SK-N-SH (cell line): ENCODE measurements at regions not wholly inside any gene's neighbourhood (a gene's known extent, or its start where the extent isn't known, plus 50 kb on each side); places are given as distances from the start of the nearest gene placed in this dataset.

Source experiments
- CTCF ChIA-PET: fragments of 300-600, 350-600 bp; formaldehyde crosslinking; extraction: SDS; loops from one replicate; lab custom pipeline; 2021; lab: Yijun Ruan, JAX
- POLR2A ChIA-PET: fragments of 350-600 bp; sonication (Branson Sonifier 250); formaldehyde crosslinking; extraction: SDS; loops from one replicate; lab custom pipeline; 2020; ENCODE audit warnings: antibody characterized with exemption, inconsistent platforms; lab: Yijun Ruan, JAX
- DNase-seq: peaks from one replicate; pipeline ENCODE4 v3.0.0; 2012
- H2AFZ ChIP-seq: fragments of 200-600 bp; sonication (generic); 2 replicates; pipeline ENCODE4 v1.8.1; 2016; ENCODE audit warnings: antibody characterized with exemption, mild to moderate bottlenecking, low read depth
- H3F3A ChIP-seq: fragments of 200-600 bp; sonication (generic); replicated peaks from 2 replicates; pipeline ENCODE3; 2016; ENCODE audit warnings: antibody characterized with exemption, mild to moderate bottlenecking; ENCODE audit not compliant: insufficient read depth
- H3K27ac ChIP-seq, 2 experiments: fragments of 200-500 bp in 1 of 2; fragments of 200-600 bp in 1 of 2; sonication (Bioruptor generic) in 1 of 2; sonication (generic), shearing (Covaris generic) in 1 of 2; 2 replicates each; pipeline versions ENCODE4 v1.5.1 to v1.6.1; 2014 to 2016; ENCODE audit warnings: low read depth in 2 of 2, inconsistent platforms in 1 of 2, low read length in 1 of 2, mild to moderate bottlenecking in 1 of 2, mixed read lengths in 1 of 2
- H3K27me3 ChIP-seq: fragments of 200-600 bp; sonication (generic), shearing (Covaris generic); 2 replicates; pipeline ENCODE4 v1.6.1; 2016; ENCODE audit warnings: mixed run types; ENCODE audit not compliant: insufficient read depth
- H3K36me3 ChIP-seq, 2 experiments: fragments of 200-500 bp in 1 of 2; fragments of 200-600 bp in 1 of 2; sonication (Bioruptor generic) in 1 of 2; sonication (generic) in 1 of 2; replicated peaks in 1 of 2; 2 replicates each; pipeline versions ENCODE3 to v1.5.1; 2014 to 2016; ENCODE audit warnings: low read length in 1 of 2, mild to moderate bottlenecking in 1 of 2; ENCODE audit not compliant: insufficient read depth in 2 of 2, control insufficient read depth in 1 of 2
- H3K4me1 ChIP-seq, 2 experiments: fragments of 200-500 bp in 1 of 2; fragments of 200-600 bp in 1 of 2; sonication (Bioruptor generic) in 1 of 2; sonication (generic), shearing (Covaris generic) in 1 of 2; 2 replicates each; pipeline versions ENCODE4 v1.5.1 to v1.6.1; 2014 to 2016; ENCODE audit warnings: low read depth in 1 of 2, low read length in 1 of 2, mixed run types in 1 of 2; ENCODE audit not compliant: insufficient read depth in 2 of 2, control insufficient read depth in 1 of 2
- H3K4me2 ChIP-seq: fragments of 200-600 bp; sonication (generic), shearing (Covaris generic); 2 replicates; pipeline ENCODE4 v1.6.1; 2017; ENCODE audit warnings: mixed run types
- H3K4me3 ChIP-seq, 2 experiments: fragments of 200-500 bp in 1 of 2; fragments of 200-600 bp in 1 of 2; sonication (Bioruptor generic) in 1 of 2; sonication (generic), shearing (Covaris generic) in 1 of 2; 2 replicates each; pipeline versions ENCODE4 v1.5.1 to v1.8.1; 2014 to 2016; ENCODE audit warnings: low read depth in 2 of 2, inconsistent platforms in 1 of 2, low read length in 1 of 2, mild to moderate bottlenecking in 1 of 2, mixed read lengths in 1 of 2, moderate library complexity in 1 of 2
- H3K79me2 ChIP-seq: fragments of 200-600 bp; sonication (generic); 2 replicates; pipeline ENCODE4 v1.8.1; 2017; ENCODE audit warnings: mild to moderate bottlenecking; ENCODE audit not compliant: insufficient read depth
- H3K9ac ChIP-seq: fragments of 200-600 bp; sonication (generic); 2 replicates; pipeline ENCODE4 v1.6.1; 2017; ENCODE audit warnings: mixed run types
- H3K9me2 ChIP-seq: fragments of 200-600 bp; sonication (generic); 2 replicates; pipeline ENCODE4 v1.6.1; 2017; ENCODE audit warnings: mixed run types
- H3K9me3 ChIP-seq: fragments of 200-600 bp; sonication (generic); 2 replicates; pipeline ENCODE4 v1.6.1; 2017; ENCODE audit warnings: mixed run types, mild to moderate bottlenecking, moderate library complexity
- H4K20me1 ChIP-seq: fragments of 200-600 bp; sonication (generic); 2 replicates; pipeline ENCODE4 v1.6.1; 2017; ENCODE audit warnings: mild to moderate bottlenecking, mixed run types; ENCODE audit not compliant: insufficient read depth
- CTCF ChIP-seq: fragments of 200-600 bp; sonication (generic); IDR thresholded peaks from 2 replicates; pipeline ENCODE4 v1.6.1; 2017; ENCODE audit warnings: antibody characterized with exemption, mild to moderate bottlenecking, moderate library complexity
- FOXJ3 ChIP-seq: sonication (generic); formaldehyde crosslinking; IDR thresholded peaks from 2 replicates; pipeline ENCODE4 v1.5.1; 2020; ENCODE audit warnings: mild to moderate bottlenecking, missing genetic modification reagents
- FOXM1 ChIP-seq: IDR thresholded peaks from 2 replicates; pipeline ENCODE4 v1.4.0; 2012; ENCODE audit warnings: low read depth, mild to moderate bottlenecking
- MXI1 ChIP-seq: IDR thresholded peaks from 2 replicates; pipeline ENCODE4 v1.6.1; 2012; ENCODE audit warnings: mild to moderate bottlenecking, low read depth, low read length, improper control_type of control experiment
- NFIC ChIP-seq: IDR thresholded peaks from 2 replicates; pipeline ENCODE4 v1.4.0; 2012; ENCODE audit warnings: borderline replicate concordance
- RAD21 ChIP-seq: IDR thresholded peaks from 2 replicates; pipeline ENCODE4 v1.6.1; 2012; ENCODE audit warnings: mild to moderate bottlenecking, low read length
- RCOR1 ChIP-seq: fragments of 150-350 bp; IDR thresholded peaks from 2 replicates; pipeline ENCODE4 v1.6.1; 2017; ENCODE audit warnings: antibody characterized with exemption, low read length
- REST ChIP-seq: IDR thresholded peaks from 2 replicates; pipeline ENCODE4 v1.6.1; 2012; ENCODE audit warnings: mild to moderate bottlenecking, low read depth, low read length, moderate library complexity
- RXRA ChIP-seq: IDR thresholded peaks from 2 replicates; pipeline ENCODE4 v1.4.0; 2012; ENCODE audit warnings: low read depth, mild to moderate bottlenecking, borderline replicate concordance
- SIN3A ChIP-seq: IDR thresholded peaks from 2 replicates; pipeline ENCODE4 v1.6.1; 2012; ENCODE audit warnings: low read depth, mild to moderate bottlenecking, low read length, moderate library complexity, borderline replicate concordance
- TAF1 ChIP-seq: IDR thresholded peaks from 2 replicates; pipeline ENCODE4 v1.6.1; 2012; ENCODE audit warnings: low read depth, mild to moderate bottlenecking, low read length, moderate library complexity, borderline replicate concordance
- TCF12 ChIP-seq: IDR thresholded peaks from 2 replicates; pipeline ENCODE4 v1.4.0; 2012
- TEAD4 ChIP-seq: IDR thresholded peaks from 2 replicates; pipeline ENCODE4 v1.4.0; 2012; ENCODE audit warnings: mild to moderate bottlenecking, borderline replicate concordance; ENCODE audit not compliant: insufficient read depth
- YY1 ChIP-seq: IDR thresholded peaks from 2 replicates; pipeline ENCODE4 v1.4.0; 2012; ENCODE audit warnings: low read depth, mild to moderate bottlenecking
- WGBS: methylation state at CpG from one replicate; pipeline ENCODE4 v1.1.6; 2017; ENCODE audit warnings: low lambda C conversion rate; 5-methylcytosine and 5-hydroxymethylcytosine counted together
- TF ChIP-seq, protein P1 (sequence below): IDR thresholded peaks from 2 replicates; pipeline ENCODE4 v1.4.0; 2012; ENCODE audit warnings: low read depth, borderline replicate concordance
- TF ChIP-seq, protein P2 (sequence below): fragments of 150-350 bp; IDR thresholded peaks from 2 replicates; pipeline ENCODE4 v1.6.1; 2017; ENCODE audit warnings: antibody characterized with exemption, low read length, low read depth, borderline replicate concordance
- TF ChIP-seq, protein P3 (sequence below): IDR thresholded peaks from 2 replicates; pipeline ENCODE4; 2012

- H3F3A ChIP-seq, result no peaks in the 10 kb centered on the region
- 1% methylated on average over 3 of the region's 3 CpGs for WGBS
- H2AFZ ChIP-seq, result no peak overlapping the region
- H3K4me2 ChIP-seq, result no peak overlapping the region
- no peak overlapping the region for H3K27ac ChIP-seq
- no peak overlapping the region for H3K4me3 ChIP-seq
- TF ChIP-seq TCF12, result no peak
- TF ChIP-seq NFIC, result no peak
- TF ChIP-seq MXI1, result no peak
- TF ChIP-seq RCOR1, result no peak
- TF ChIP-seq, protein P1, sequence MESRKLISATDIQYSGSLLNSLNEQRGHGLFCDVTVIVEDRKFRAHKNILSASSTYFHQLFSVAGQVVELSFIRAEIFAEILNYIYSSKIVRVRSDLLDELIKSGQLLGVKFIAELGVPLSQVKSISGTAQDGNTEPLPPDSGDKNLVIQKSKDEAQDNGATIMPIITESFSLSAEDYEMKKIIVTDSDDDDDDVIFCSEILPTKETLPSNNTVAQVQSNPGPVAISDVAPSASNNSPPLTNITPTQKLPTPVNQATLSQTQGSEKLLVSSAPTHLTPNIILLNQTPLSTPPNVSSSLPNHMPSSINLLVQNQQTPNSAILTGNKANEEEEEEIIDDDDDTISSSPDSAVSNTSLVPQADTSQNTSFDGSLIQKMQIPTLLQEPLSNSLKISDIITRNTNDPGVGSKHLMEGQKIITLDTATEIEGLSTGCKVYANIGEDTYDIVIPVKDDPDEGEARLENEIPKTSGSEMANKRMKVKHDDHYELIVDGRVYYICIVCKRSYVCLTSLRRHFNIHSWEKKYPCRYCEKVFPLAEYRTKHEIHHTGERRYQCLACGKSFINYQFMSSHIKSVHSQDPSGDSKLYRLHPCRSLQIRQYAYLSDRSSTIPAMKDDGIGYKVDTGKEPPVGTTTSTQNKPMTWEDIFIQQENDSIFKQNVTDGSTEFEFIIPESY, result no peak
- TF ChIP-seq RAD21, result no peak
- no peak for TF ChIP-seq TEAD4
- no peak for TF ChIP-seq RXRA
- TF ChIP-seq, protein P2, sequence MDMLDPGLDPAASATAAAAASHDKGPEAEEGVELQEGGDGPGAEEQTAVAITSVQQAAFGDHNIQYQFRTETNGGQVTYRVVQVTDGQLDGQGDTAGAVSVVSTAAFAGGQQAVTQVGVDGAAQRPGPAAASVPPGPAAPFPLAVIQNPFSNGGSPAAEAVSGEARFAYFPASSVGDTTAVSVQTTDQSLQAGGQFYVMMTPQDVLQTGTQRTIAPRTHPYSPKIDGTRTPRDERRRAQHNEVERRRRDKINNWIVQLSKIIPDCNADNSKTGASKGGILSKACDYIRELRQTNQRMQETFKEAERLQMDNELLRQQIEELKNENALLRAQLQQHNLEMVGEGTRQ, result no peak
- TF ChIP-seq FOXJ3, result no peak
- no peak for TF ChIP-seq YY1
- no peak for TF ChIP-seq SIN3A
- TF ChIP-seq, protein P3, sequence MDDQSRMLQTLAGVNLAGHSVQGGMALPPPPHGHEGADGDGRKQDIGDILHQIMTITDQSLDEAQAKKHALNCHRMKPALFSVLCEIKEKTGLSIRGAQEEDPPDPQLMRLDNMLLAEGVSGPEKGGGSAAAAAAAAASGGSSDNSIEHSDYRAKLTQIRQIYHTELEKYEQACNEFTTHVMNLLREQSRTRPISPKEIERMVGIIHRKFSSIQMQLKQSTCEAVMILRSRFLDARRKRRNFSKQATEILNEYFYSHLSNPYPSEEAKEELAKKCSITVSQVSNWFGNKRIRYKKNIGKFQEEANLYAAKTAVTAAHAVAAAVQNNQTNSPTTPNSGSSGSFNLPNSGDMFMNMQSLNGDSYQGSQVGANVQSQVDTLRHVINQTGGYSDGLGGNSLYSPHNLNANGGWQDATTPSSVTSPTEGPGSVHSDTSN, result no peak
- CTCF ChIA-PET, result no interaction called here
- POLR2A ChIA-PET, result no interaction called here
- H4K20me1 ChIP-seq, result no peaks in the 10 kb centered on the region
- no peaks in the 10 kb centered on the region for H3K36me3 ChIP-seq
- no peaks in the 10 kb centered on the region for H3K4me1 ChIP-seq
- no peaks in the 10 kb centered on the region for H3K27me3 ChIP-seq
- DNase-seq, result no peak
- H3K9ac ChIP-seq, result no peak overlapping the region
- no peaks in the 10 kb centered on the region for H3K9me2 ChIP-seq
- H3K9me3 ChIP-seq, result no peaks in the 10 kb centered on the region
- H3K79me2 ChIP-seq, result no peaks in the 10 kb centered on the region
These were observed 211.0 kb downstream of the TBX5 start for GRCh38 chr12:114194956-114195355.

DNA sequence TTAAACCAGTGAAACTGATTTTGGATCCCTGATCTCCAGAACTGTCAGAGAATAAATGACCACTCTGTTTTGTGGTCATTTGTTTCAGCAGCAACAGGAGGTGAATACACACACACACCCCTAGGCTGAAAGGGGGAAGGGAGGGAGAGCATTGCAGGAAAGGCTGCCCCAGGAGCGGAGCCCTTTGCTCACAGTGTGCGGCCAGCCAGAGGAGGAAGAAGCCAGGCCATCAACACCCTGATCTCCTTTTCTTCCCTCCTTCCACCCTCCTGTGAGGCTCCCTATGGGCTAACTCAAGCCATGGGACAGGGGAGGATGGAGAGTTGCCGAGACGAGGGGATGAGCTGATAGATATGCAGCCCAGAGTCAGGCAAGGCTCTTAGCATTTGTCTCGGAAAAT lies 211.9 kb downstream of the TBX5 start:
- WGBS, result 2% methylated on average over 5 of the region's 5 CpGs
- TF ChIP-seq, protein P3, result no peak
- TF ChIP-seq, protein P2, result no peak
- TF ChIP-seq CTCF (no peak), RCOR1 (no peak), REST (no peak), TAF1 (no peak), FOXM1 (no peak)

More for the DNA sequence above, 211.9 kb downstream of the TBX5 start:
- H3K4me2 ChIP-seq, result no peak overlapping the region
- no peak overlapping the region for H2AFZ ChIP-seq
- no peaks in the 10 kb centered on the region for H3K27me3 ChIP-seq
- POLR2A ChIA-PET, result no interaction called here
- H3K36me3 ChIP-seq, result no peaks in the 10 kb centered on the region
- no peaks in the 10 kb centered on the region for H4K20me1 ChIP-seq
- no peak overlapping the region for H3K27ac ChIP-seq
- no peaks in the 10 kb centered on the region for H3K79me2 ChIP-seq
- CTCF ChIA-PET, result no interaction called here
- H3K9ac ChIP-seq, result no peak overlapping the region
- H3K9me2 ChIP-seq, result no peaks in the 10 kb centered on the region
- H3K4me1 ChIP-seq, result no peaks in the 10 kb centered on the region
- no peaks in the 10 kb centered on the region for H3K9me3 ChIP-seq
- H3K4me3 ChIP-seq, result no peak overlapping the region
- no peaks in the 10 kb centered on the region for H3F3A ChIP-seq
- DNase-seq, result no peak
